ENCODE measurements at regions not wholly inside any gene's neighbourhood (a gene's known extent, or its start where the extent isn't known, plus 50 kb on each side); places are given as distances from the start of the nearest gene placed in this dataset.

DNA sequence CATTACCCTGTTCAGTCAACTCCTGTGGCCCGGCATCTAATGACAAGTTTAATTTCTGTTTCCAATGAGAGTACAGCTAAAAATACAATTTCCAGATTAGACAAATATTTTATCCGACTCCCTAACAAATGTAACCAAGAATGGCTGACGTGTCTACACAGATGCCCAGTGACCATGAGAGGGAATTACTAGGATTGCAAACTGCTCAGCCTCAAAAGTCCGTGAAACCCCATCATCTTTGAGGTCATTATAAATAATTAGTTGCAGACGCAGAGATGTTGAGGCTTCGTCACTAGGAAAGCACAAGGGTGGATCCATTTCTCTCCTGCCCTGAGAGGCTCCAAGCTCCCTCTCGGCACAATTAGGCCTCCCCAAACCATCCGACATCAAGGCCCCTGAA, 104.1 kb upstream of the ZNF507 start:
- TF ChIP-seq XRCC5 (optimal IDR thresholded peaks at IDR 0.05; ENCODE audit: low read length) (no peak), ZSCAN25 (CRISPR knock-in tag; IDR thresholded peaks at IDR 0.05) (no peak), ZNF382 (CRISPR knock-in tag; IDR thresholded peaks at IDR 0.05; ENCODE audit: borderline replicate concordance) (no peak)
- TF ChIP-seq, protein P1, sequence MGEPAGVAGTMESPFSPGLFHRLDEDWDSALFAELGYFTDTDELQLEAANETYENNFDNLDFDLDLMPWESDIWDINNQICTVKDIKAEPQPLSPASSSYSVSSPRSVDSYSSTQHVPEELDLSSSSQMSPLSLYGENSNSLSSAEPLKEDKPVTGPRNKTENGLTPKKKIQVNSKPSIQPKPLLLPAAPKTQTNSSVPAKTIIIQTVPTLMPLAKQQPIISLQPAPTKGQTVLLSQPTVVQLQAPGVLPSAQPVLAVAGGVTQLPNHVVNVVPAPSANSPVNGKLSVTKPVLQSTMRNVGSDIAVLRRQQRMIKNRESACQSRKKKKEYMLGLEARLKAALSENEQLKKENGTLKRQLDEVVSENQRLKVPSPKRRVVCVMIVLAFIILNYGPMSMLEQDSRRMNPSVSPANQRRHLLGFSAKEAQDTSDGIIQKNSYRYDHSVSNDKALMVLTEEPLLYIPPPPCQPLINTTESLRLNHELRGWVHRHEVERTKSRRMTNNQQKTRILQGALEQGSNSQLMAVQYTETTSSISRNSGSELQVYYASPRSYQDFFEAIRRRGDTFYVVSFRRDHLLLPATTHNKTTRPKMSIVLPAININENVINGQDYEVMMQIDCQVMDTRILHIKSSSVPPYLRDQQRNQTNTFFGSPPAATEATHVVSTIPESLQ (CRISPR knock-in tag; conservative IDR thresholded peaks at IDR 0.05) = no peak
- TF ChIP-seq, protein P2, sequence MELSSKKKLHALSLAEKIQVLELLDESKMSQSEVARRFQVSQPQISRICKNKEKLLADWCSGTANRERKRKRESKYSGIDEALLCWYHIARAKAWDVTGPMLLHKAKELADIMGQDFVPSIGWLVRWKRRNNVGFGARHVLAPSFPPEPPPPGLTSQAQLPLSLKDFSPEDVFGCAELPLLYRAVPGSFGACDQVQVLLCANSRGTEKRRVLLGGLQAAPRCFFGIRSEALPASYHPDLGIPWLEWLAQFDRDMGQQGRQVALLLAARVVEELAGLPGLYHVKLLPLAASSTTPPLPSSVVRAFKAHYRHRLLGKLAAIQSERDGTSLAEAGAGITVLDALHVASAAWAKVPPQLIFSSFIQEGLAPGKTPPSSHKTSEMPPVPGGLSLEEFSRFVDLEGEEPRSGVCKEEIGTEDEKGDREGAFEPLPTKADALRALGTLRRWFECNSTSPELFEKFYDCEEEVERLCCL (CRISPR knock-in tag; IDR thresholded peaks at IDR 0.05; ENCODE audit: borderline replicate concordance) = no peak

Data from HepG2 (cell line).